GM12892 (cell line): ENCODE measurements at regions not wholly inside any gene's neighbourhood (a gene's known extent, or its start where the extent isn't known, plus 50 kb on each side); places are given as distances from the start of the nearest gene placed in this dataset.

Experiments
- DNase-seq: peaks from one replicate; pipeline ENCODE4 v3.0.0; 2011; ENCODE audit not compliant: insufficient read length
- FAIRE-seq: peaks from 2 replicates; lab custom pipeline; 2011; peaks lifted over from hg19 to GRCh38; lab: Jason Lieb, UNC
- POLR2A ChIP-seq: IDR thresholded peaks from 2 replicates; pipeline ENCODE4 v1.6.1; 2011; ENCODE audit warnings: low read depth, low read length, control low read depth
- POLR2AphosphoS5 ChIP-seq: IDR thresholded peaks from 2 replicates; pipeline ENCODE4 v1.6.1; 2011; ENCODE audit warnings: low read depth, low read length, control low read depth
- TAF1 ChIP-seq: IDR thresholded peaks from 2 replicates; pipeline ENCODE4 v1.6.1; 2011; ENCODE audit warnings: low read depth, mild to moderate bottlenecking, control low read depth, low read length, borderline replicate concordance

- DNase-seq (no peak), FAIRE-seq (no peak)
- TF ChIP-seq TAF1 (no peak), POLR2A (no peak), POLR2AphosphoS5 (no peak)
Measured at GRCh38 chr20:23206995-23207394, 120.9 kb upstream of the CD93 start.

GRCh38 chr20:23206061-23206460 lies 119.9 kb upstream of the CD93 start:
- TF ChIP-seq POLR2AphosphoS5 (no peak), POLR2A (no peak), TAF1 (no peak)
- DNase-seq (no peak), FAIRE-seq (no peak)

GRCh38 chr20:23205611-23206041 lies 119.5 kb upstream of the CD93 start:
- FAIRE-seq (no peak), DNase-seq (no peak)
- TF ChIP-seq POLR2A (no peak), TAF1 (no peak), POLR2AphosphoS5 (no peak)

GRCh38 chr20:23205211-23205610 lies 119.1 kb upstream of the CD93 start:
- FAIRE-seq = no peak
- TF ChIP-seq POLR2A (no peak), TAF1 (no peak), POLR2AphosphoS5 (no peak)
- no peak for DNase-seq

GRCh38 chr20:23203951-23204730 lies 118.0 kb upstream of the CD93 start:
- FAIRE-seq = no peak
- TF ChIP-seq POLR2A (no peak), TAF1 (no peak), POLR2AphosphoS5 (no peak)
- no peak for DNase-seq

GRCh38 chr20:23203310-23203709 lies 117.2 kb upstream of the CD93 start:
- TF ChIP-seq POLR2AphosphoS5 (no peak), TAF1 (no peak), POLR2A (no peak)
- no peak for DNase-seq
- no peak for FAIRE-seq

GRCh38 chr20:23201658-23202057 lies 115.5 kb upstream of the CD93 start:
- TF ChIP-seq TAF1 (no peak), POLR2A (no peak), POLR2AphosphoS5 (no peak)
- DNase-seq (no peak), FAIRE-seq (no peak)

- DNase-seq (peak; percentile 29), FAIRE-seq (no peak)
- no peak for TF ChIP-seq POLR2AphosphoS5
- no peak for TF ChIP-seq TAF1
- no peak for TF ChIP-seq POLR2A
Measured at GRCh38 chr20:23200914-23201313, 114.8 kb upstream of the CD93 start.

GRCh38 chr20:23200413-23200812 lies 114.3 kb upstream of the CD93 start:
- no peak for DNase-seq
- FAIRE-seq = no peak
- TF ChIP-seq TAF1 (no peak), POLR2AphosphoS5 (no peak), POLR2A (no peak)

- FAIRE-seq (no peak), DNase-seq (no peak)
- no peak for TF ChIP-seq POLR2A
- TF ChIP-seq TAF1 = no peak
- no peak for TF ChIP-seq POLR2AphosphoS5
Measured at GRCh38 chr20:23199356-23199755, 113.2 kb upstream of the CD93 start.

- TF ChIP-seq POLR2A (no peak), POLR2AphosphoS5 (no peak), TAF1 (no peak)
- FAIRE-seq (no peak), DNase-seq (no peak)
Measured at GRCh38 chr20:23198815-23199214, 112.7 kb upstream of the CD93 start.

GRCh38 chr20:23197836-23198235 lies 111.7 kb upstream of the CD93 start:
- no peak for FAIRE-seq
- no peak for DNase-seq
- no peak for TF ChIP-seq POLR2AphosphoS5
